ENCODE measurements at regions not wholly inside any gene's neighbourhood (a gene's known extent, or its start where the extent isn't known, plus 50 kb on each side); places are given as distances from the start of the nearest gene placed in this dataset.

GRCh38 chr4:28149762-28150161 is 1289.1 kb downstream of the STIM2 start:
- no peak for TF ChIP-seq CTCF (IDR thresholded peaks at IDR 0.05)
- TF ChIP-seq POLR2A (IDR thresholded peaks at IDR 0.05), result no peak
- TF ChIP-seq EP300 (IDR thresholded peaks at IDR 0.05), result no peak
- TF ChIP-seq POLR2AphosphoS5 (IDR thresholded peaks at IDR 0.05), result no peak
